Dendritic cell treated with granulocyte-macrophage colony-stimulating factor and Interleukin-4, amounts not matched to agents 40 ng/mL and 50 ng/mL, for 4 days (primary cell): ENCODE measurements at regions not wholly inside any gene's neighbourhood (a gene's known extent, or its start where the extent isn't known, plus 50 kb on each side); places are given as distances from the start of the nearest gene placed in this dataset.

Source experiments
- H3K27ac Mint-ChIP-seq: one replicate; pipeline ENCODE4 v1.8.0; 2022; ENCODE audit warnings: mild to moderate bottlenecking, mixed read lengths
- H3K27me3 Mint-ChIP-seq: one replicate; pipeline ENCODE4 v1.8.0; 2022; ENCODE audit warnings: mild to moderate bottlenecking, mixed read lengths
- H3K36me3 Mint-ChIP-seq: one replicate; pipeline ENCODE4 v1.8.0; 2022; ENCODE audit warnings: low read depth, mixed read lengths
- H3K4me1 Mint-ChIP-seq: one replicate; pipeline ENCODE4 v1.8.0; 2022; ENCODE audit warnings: low read depth, mixed read lengths
- H3K4me3 Mint-ChIP-seq: one replicate; pipeline ENCODE4 v1.8.0; 2022; ENCODE audit warnings: mild to moderate bottlenecking, moderate library complexity, mixed read lengths
- H3K9me3 Mint-ChIP-seq: one replicate; pipeline ENCODE4 v1.8.0; 2022; ENCODE audit warnings: mixed read lengths
- intact Hi-C: fragments of 100-400 bp; cut with micrococcal nuclease; formaldehyde crosslinking; loops from one replicate; pipeline ENCODE4 v1.15.0; 2022

DNA sequence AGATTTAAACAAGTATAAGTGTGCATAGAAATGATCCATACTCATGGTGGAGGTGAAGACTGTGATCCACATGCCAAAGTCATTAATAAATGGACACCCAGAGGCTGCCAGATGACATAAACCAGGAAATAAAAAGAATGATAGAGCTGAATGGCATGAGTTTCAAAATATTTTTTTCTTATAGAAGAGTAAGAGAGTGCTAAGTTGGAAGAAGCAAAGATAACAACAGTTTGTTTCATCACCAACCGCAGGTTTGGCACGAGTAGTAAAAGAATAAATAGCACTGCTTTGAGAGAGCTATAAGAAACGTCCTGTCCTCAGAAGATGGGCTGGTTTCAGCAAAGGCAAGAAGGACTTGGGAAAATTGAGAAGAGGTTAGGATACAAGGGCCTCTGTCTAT, 246.9 kb downstream of the UBE3D start:
- no peaks in the 10 kb centered on the region for H3K4me1 Mint-ChIP-seq
- H3K9me3 Mint-ChIP-seq, result no peaks in the 10 kb centered on the region
- no peaks in the 10 kb centered on the region for H3K36me3 Mint-ChIP-seq
- H3K27me3 Mint-ChIP-seq, result no peaks in the 10 kb centered on the region
- H3K27ac Mint-ChIP-seq, result no peak overlapping the region
- intact Hi-C loops, result no loop called here
- no peak overlapping the region for H3K4me3 Mint-ChIP-seq

DNA sequence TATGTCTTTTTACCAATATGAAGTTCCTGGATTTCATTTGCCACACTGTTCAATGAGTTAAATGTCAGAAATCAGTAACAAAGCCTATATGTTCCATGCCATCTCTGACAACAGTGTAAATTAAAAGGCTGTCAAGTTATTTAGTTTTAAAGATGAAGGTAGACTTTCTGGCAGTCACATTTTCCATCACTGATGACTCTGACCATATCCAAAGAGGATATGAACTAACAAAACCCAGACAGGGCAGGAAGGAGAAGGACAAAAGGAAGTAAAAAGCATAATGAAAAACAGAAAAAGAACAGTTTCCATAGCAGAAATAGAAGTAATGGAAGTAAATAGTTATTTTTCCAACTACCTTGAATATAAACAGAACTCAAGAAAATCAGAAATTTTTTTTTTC, 242.3 kb downstream of the UBE3D start:
- Mint-ChIP-seq H3K4me3 (no peak overlapping the region), H3K27ac (no peak overlapping the region), H3K36me3 (no peaks in the 10 kb centered on the region), H3K4me1 (no peaks in the 10 kb centered on the region), H3K9me3 (no peaks in the 10 kb centered on the region), H3K27me3 (no peaks in the 10 kb centered on the region)
- intact Hi-C loops, result no loop called here

DNA sequence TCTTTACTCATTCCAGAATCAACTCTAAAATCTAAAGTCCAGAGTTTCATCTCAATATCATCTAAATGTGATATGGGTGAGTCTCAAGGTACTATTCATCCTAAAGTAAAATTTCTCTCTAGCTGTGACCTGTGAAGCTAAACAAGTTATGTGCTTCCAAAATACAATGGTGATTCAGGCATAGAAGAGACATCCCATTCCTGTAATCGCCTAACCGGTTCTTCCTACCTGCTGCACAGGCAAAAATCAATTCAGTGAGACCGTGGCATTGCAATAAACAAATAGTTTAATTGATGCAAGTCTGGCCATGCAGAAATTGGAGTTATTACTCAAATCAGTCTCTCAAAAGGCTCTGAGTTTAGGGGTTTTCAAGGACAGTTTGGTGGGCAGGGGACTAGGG, 232.8 kb downstream of the UBE3D start:
- Mint-ChIP-seq H3K4me3 (no peak overlapping the region), H3K27ac (no peak overlapping the region), H3K9me3 (peaks cover 12% of the 10 kb centered on the region), H3K27me3 (no peaks in the 10 kb centered on the region), H3K36me3 (no peaks in the 10 kb centered on the region), H3K4me1 (no peaks in the 10 kb centered on the region)
- intact Hi-C loops, result no loop called here

DNA sequence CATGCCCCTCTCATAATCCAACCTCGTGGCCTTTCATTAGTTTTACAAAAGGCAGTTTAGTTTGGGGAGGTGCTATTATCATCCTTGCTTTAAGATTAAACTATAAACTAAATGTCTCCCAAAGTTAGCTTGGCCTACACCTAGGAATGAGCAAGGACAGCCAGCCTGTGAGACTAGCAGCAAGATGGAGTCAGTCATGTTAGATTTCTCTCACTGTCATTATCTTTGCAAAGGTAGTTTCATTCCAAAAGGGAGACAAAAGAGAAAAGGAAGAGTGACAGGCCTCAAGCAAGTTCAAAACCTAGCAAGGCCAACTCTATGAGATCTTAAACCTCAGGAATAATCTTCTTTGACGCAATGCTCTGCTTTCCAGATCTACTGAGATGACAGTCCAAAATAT, 232.2 kb downstream of the UBE3D start:
- Mint-ChIP-seq H3K9me3 (peaks cover 12% of the 10 kb centered on the region), H3K36me3 (no peaks in the 10 kb centered on the region), H3K27me3 (no peaks in the 10 kb centered on the region), H3K4me3 (no peak overlapping the region), H3K27ac (no peak overlapping the region), H3K4me1 (no peaks in the 10 kb centered on the region)
- intact Hi-C loops, result no loop called here

DNA sequence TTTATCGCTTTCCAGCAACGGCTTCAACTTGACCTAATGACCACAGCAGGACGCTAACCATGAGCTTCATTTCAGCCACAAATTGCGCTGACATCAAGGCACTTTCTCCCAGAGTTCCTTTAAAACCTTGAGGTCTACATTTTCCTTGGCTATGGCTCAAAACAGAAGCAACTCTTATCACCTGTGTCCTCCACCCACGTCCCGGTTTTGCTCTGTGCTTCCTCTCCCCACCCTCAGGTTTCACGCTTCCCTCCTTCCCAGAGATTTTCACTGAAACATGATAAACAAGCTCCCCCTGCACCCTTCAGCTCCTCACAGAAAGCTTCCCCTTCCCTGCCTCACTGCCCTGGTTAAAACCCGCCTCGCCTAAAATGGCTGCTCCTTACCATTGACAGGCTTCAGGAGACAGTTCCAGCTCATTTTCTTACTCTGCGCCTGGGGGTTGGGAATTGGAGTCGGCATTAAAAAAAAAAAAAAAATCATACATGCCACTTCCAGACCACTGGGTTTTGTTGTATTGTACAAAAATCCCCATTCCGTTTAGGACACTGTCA, 229.5 kb downstream of the UBE3D start:
- H3K36me3 Mint-ChIP-seq, result no peaks in the 10 kb centered on the region
- intact Hi-C loops, result no loop called here
- H3K27ac Mint-ChIP-seq, result no peak overlapping the region
- peaks cover 12% of the 10 kb centered on the region for H3K9me3 Mint-ChIP-seq
- no peak overlapping the region for H3K4me3 Mint-ChIP-seq
- H3K4me1 Mint-ChIP-seq, result no peaks in the 10 kb centered on the region
- H3K27me3 Mint-ChIP-seq, result no peaks in the 10 kb centered on the region

DNA sequence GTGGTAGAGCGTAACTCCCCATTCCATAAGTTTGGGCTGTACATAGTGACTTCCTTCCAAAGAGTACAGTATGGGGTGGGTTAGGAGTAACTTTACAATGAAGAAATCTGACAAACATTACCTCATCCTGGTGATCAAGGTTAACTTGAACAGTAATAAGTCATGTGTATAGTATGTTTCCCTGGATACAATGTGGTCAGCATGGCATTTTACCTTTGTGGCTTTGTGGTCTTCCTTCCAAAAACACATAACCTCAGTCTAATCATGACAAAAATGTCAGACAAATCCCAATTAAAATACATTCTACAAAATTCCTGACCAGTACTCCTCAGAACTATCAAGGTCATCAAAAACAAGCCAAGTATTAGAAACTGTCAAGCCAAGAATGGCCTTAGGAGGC, 225.1 kb downstream of the UBE3D start:
- peaks cover 12% of the 10 kb centered on the region for H3K9me3 Mint-ChIP-seq
- H3K36me3 Mint-ChIP-seq, result no peaks in the 10 kb centered on the region
- no peak overlapping the region for H3K27ac Mint-ChIP-seq
- no peaks in the 10 kb centered on the region for H3K4me1 Mint-ChIP-seq
- H3K27me3 Mint-ChIP-seq, result no peaks in the 10 kb centered on the region
- H3K4me3 Mint-ChIP-seq, result no peak overlapping the region
- intact Hi-C loops, result no loop called here

DNA sequence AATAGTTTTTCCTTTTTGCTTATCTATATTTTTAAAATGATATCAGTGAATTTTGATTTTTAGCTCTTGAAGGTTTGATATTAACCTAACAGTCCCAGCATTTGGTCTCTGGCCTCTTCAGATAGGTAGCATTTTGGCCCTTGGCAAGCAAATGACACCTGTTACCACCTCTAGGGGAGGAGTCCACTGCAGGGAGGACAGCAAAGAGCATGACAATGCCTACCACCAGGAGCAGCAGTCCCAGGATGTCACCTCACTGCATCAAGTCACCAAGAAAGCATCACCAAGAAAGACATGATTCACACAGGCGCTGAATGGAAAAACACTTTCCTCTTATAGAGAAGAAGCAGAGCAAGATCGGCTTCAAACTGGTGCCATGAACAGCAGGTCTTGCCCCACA, 224.3 kb downstream of the UBE3D start:
- Mint-ChIP-seq H3K27me3 (no peaks in the 10 kb centered on the region), H3K4me3 (no peak overlapping the region), H3K36me3 (no peaks in the 10 kb centered on the region), H3K4me1 (no peaks in the 10 kb centered on the region), H3K9me3 (peaks cover 16% of the 10 kb centered on the region), H3K27ac (no peak overlapping the region)
- intact Hi-C loops, result no loop called here
